Loucy (cell line): ENCODE measurements at regions not wholly inside any gene's neighbourhood (a gene's known extent, or its start where the extent isn't known, plus 50 kb on each side); places are given as distances from the start of the nearest gene placed in this dataset.

Experiments
- H2AFZ ChIP-seq: fragments of 200-600 bp; sonication (generic); 2 replicates; pipeline ENCODE4 v1.6.0; 2016; ENCODE audit warnings: antibody characterized with exemption, mild to moderate bottlenecking, low read length, moderate library complexity
- H3F3A ChIP-seq: fragments of 200-600 bp; 2 replicates; pipeline ENCODE4 v1.6.0; 2016; ENCODE audit warnings: antibody characterized with exemption, low read depth, mild to moderate bottlenecking
- H3K27me3 ChIP-seq: fragments of 200-600 bp; sonication (generic); 2 replicates; pipeline ENCODE4 v1.6.1; 2014; ENCODE audit warnings: low read length, mild to moderate bottlenecking; ENCODE audit not compliant: insufficient read depth, poor library complexity, severe bottlenecking
- H3K36me3 ChIP-seq: fragments of 200-600 bp; sonication (generic); 2 replicates; pipeline ENCODE4 v1.6.1; 2016; ENCODE audit warnings: low read length; ENCODE audit not compliant: insufficient read depth
- H3K4me1 ChIP-seq: fragments of 200-600 bp; sonication (generic); 2 replicates; pipeline ENCODE4 v1.5.1; 2014; ENCODE audit warnings: low read length, mild to moderate bottlenecking; ENCODE audit not compliant: insufficient read depth, poor library complexity, severe bottlenecking
- H3K4me2 ChIP-seq: fragments of 200-600 bp; sonication (generic); 2 replicates; pipeline ENCODE4 v1.6.0; 2014; ENCODE audit warnings: antibody characterized with exemption, low read length, low read depth, mild to moderate bottlenecking; ENCODE audit not compliant: poor library complexity, severe bottlenecking
- H3K4me3 ChIP-seq: fragments of 200-600 bp; sonication (generic); 2 replicates; pipeline ENCODE4 v1.5.1; 2014; ENCODE audit warnings: low read length, mild to moderate bottlenecking, mixed read lengths; ENCODE audit not compliant: poor library complexity, severe bottlenecking
- H3K79me2 ChIP-seq: fragments of 200-600 bp; sonication (generic); 2 replicates; pipeline ENCODE4 v1.6.1; 2014; ENCODE audit warnings: low read length; ENCODE audit not compliant: insufficient read depth
- H3K9ac ChIP-seq: fragments of 200-600 bp; sonication (generic); 2 replicates; pipeline ENCODE4 v1.6.0; 2014; ENCODE audit warnings: mild to moderate bottlenecking, low read depth, low read length, moderate library complexity; ENCODE audit not compliant: poor library complexity, severe bottlenecking
- H3K9me2 ChIP-seq: fragments of 200-600 bp; sonication (generic); replicated peaks from 2 replicates; pipeline ENCODE4 v1.6.1; 2016; ENCODE audit warnings: low read depth, low read length, mixed read lengths
- H3K9me3 ChIP-seq: fragments of 200-600 bp; sonication (generic); 2 replicates; pipeline ENCODE4 v1.6.1; 2014; ENCODE audit warnings: mild to moderate bottlenecking, antibody characterized with exemption, low read length, low read depth; ENCODE audit not compliant: insufficient read depth
- H4K20me1 ChIP-seq: fragments of 200-600 bp; sonication (generic); 2 replicates; pipeline ENCODE4 v1.6.0; 2014; ENCODE audit warnings: antibody characterized with exemption, low read length, mild to moderate bottlenecking; ENCODE audit not compliant: insufficient read depth, poor library complexity, severe bottlenecking
- CTCF ChIP-seq: fragments of 200-600 bp; sonication (generic); conservative IDR thresholded peaks from 2 replicates; pipeline ENCODE4 v1.5.1; 2014; ENCODE audit warnings: mild to moderate bottlenecking, antibody characterized with exemption, low read length
- EZH2phosphoT487 ChIP-seq: fragments of 200-600 bp; IDR thresholded peaks from 2 replicates; pipeline ENCODE4 v1.6.1; 2018; ENCODE audit warnings: antibody characterized with exemption, mild to moderate bottlenecking, moderate library complexity, borderline replicate concordance

GRCh38 chr1:83067954-83068353, 931.0 kb downstream of the TTLL7 start:
- no peaks in the 10 kb centered on the region for H3K9me3 ChIP-seq
- no peaks in the 10 kb centered on the region for H3K79me2 ChIP-seq
- no peaks in the 10 kb centered on the region for H3K4me1 ChIP-seq

DNA sequence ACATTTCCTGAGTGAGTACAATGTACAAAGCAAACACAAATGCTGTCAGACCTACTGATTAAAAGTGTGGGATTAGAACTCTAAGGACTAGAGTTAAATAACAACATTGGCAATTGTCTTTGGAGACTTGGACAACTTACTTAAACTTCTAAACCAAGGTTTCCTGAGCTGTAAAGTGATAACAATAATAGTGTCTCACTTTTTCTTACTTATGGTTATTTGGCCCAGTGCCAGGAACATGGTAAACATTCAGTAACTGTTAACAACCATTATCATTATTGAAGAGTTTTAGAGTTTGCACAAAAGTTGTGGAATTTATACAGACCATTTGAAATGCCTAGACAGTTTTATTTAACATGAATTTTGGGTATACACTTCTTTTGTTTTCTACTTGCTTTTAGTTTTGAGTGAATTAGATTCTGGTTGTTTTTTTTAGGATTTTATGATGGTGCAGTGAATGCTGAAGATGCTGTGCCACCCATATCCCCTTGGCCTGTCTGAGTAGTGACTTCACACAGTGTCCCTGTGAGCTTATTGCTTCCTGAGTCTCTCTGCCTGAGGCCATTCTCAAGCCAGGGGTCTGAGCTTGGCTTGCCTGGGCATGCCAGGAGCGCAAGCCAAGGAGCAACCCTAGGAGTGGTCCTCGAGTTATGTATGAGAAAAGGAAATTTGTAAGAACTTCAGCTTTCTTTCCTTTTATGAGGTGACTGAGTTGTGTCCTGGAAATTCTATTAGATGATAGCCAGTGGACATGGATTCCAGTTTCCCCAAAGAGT, 932.8 kb downstream of the TTLL7 start:
- H2AFZ ChIP-seq: no peak overlapping the region
- no peaks in the 10 kb centered on the region for H3F3A ChIP-seq
- no peak overlapping the region for H3K4me3 ChIP-seq
- H3K27me3 ChIP-seq: no peaks in the 10 kb centered on the region
- H3K79me2 ChIP-seq: no peaks in the 10 kb centered on the region
- no peak overlapping the region for H3K9ac ChIP-seq
- no peak overlapping the region for H3K4me2 ChIP-seq
- H4K20me1 ChIP-seq: no peaks in the 10 kb centered on the region
- no peaks in the 10 kb centered on the region for H3K9me2 ChIP-seq
- H3K4me1 ChIP-seq: no peaks in the 10 kb centered on the region
- TF ChIP-seq EZH2phosphoT487 (no peak), CTCF (no peak)
- H3K9me3 ChIP-seq: no peaks in the 10 kb centered on the region
- no peaks in the 10 kb centered on the region for H3K36me3 ChIP-seq

More at GRCh38 chr1:83067954-83068353, 931.0 kb downstream of the TTLL7 start:
- H3F3A ChIP-seq: no peaks in the 10 kb centered on the region
- H4K20me1 ChIP-seq: no peaks in the 10 kb centered on the region
- no peak overlapping the region for H3K9ac ChIP-seq
- no peak overlapping the region for H3K4me2 ChIP-seq
- TF ChIP-seq EZH2phosphoT487: no peak
- no peak for TF ChIP-seq CTCF
- no peak overlapping the region for H3K4me3 ChIP-seq
- H3K27me3 ChIP-seq: no peaks in the 10 kb centered on the region
- H2AFZ ChIP-seq: no peak overlapping the region
- H3K36me3 ChIP-seq: no peaks in the 10 kb centered on the region
- no peaks in the 10 kb centered on the region for H3K9me2 ChIP-seq

GRCh38 chr1:83064589-83065242, 934.2 kb downstream of the TTLL7 start:
- TF ChIP-seq CTCF (no peak), EZH2phosphoT487 (no peak)
- H3K79me2 ChIP-seq: no peaks in the 10 kb centered on the region
- H3K27me3 ChIP-seq: no peaks in the 10 kb centered on the region
- H4K20me1 ChIP-seq: no peaks in the 10 kb centered on the region
- H3K9me2 ChIP-seq: no peaks in the 10 kb centered on the region
- no peaks in the 10 kb centered on the region for H3K9me3 ChIP-seq
- H3K9ac ChIP-seq: no peak overlapping the region
- H3K36me3 ChIP-seq: no peaks in the 10 kb centered on the region
- no peaks in the 10 kb centered on the region for H3K4me1 ChIP-seq
- peak overlapping the region; percentile 41 for H3K4me3 ChIP-seq
- no peaks in the 10 kb centered on the region for H3F3A ChIP-seq
- peak overlapping the region; percentile 58 for H3K4me2 ChIP-seq
- peak overlapping the region; percentile 80 for H2AFZ ChIP-seq
